HEK293 (cell line): ENCODE measurements at regions not wholly inside any gene's neighbourhood (a gene's known extent, or its start where the extent isn't known, plus 50 kb on each side); places are given as distances from the start of the nearest gene placed in this dataset.

Experiments used
- CTCF ChIP-seq: fragments of 450-650 bp; formaldehyde crosslinking; IDR thresholded peaks from 2 replicates; pipeline ENCODE4 v1.5.1; 2016; ENCODE audit warnings: missing biosample characterization, missing genetic modification characterization
- MEIS1 ChIP-seq: sonication (generic); formaldehyde crosslinking; IDR thresholded peaks from 2 replicates; pipeline ENCODE4 v1.8.1; 2022; ENCODE audit warnings: missing genetic modification reagents, mild to moderate bottlenecking, borderline replicate concordance
- TCF7L2 ChIP-seq: IDR thresholded peaks from 2 replicates; pipeline ENCODE4 v1.6.1; 2011; ENCODE audit warnings: low read depth, mild to moderate bottlenecking, inconsistent platforms, low read length, moderate library complexity, borderline replicate concordance
- ZNF747 ChIP-seq: fragments of 450-650 bp; formaldehyde crosslinking; IDR thresholded peaks from 2 replicates; pipeline ENCODE4 v1.5.1; 2016; ENCODE audit warnings: missing biosample characterization, missing genetic modification characterization
- ZNF768 ChIP-seq: fragments of 450-650 bp; formaldehyde crosslinking; IDR thresholded peaks from 2 replicates; pipeline ENCODE4 v1.5.1; 2018; ENCODE audit warnings: missing biosample characterization, mild to moderate bottlenecking, missing genetic modification characterization
- ZNF830 ChIP-seq: fragments of 450-650 bp; IDR thresholded peaks from 2 replicates; pipeline ENCODE4 v1.5.0; 2018; ENCODE audit warnings: missing biosample characterization, missing genetic modification characterization, low read depth, mild to moderate bottlenecking, moderate library complexity

GRCh38 chr10:3460420-3461128, 288.0 kb upstream of the PITRM1 start:
- TF ChIP-seq TCF7L2 = no peak
- TF ChIP-seq CTCF (tag by site-specific recombination) = no peak
- TF ChIP-seq ZNF747 (tag by site-specific recombination) = no peak
- TF ChIP-seq ZNF830 (tag by site-specific recombination) = no peak
- TF ChIP-seq ZNF768 = no peak
- no peak for TF ChIP-seq MEIS1 (CRISPR knock-in tag)
